PC-3 (cell line): ENCODE measurements at regions not wholly inside any gene's neighbourhood (a gene's known extent, or its start where the extent isn't known, plus 50 kb on each side); places are given as distances from the start of the nearest gene placed in this dataset.
A peak's percentile ranks its signal among the peaks of the same experiment; 100 is the strongest.

ENCODE experiments used
- ATAC-seq: fragments of 200-7000 bp; cut with Tn5 transposase; 2 replicates; pipeline ENCODE4 v1.9.1; 2020; ENCODE audit warnings: mild to moderate bottlenecking, moderate library complexity
- BruUV-seq: library from RNA; stranded (reverse); fragments of 400-500 nt; replicated peaks from 2 replicates; lab custom pipeline; 2021; lab: Mats Ljungman, UMichigan
- CTCF ChIA-PET: fragments of 300-600 bp; sonication (Branson Sonifier 250); formaldehyde crosslinking; loops from one replicate; lab custom pipeline; 2022; ENCODE audit warnings: antibody characterized with exemption; lab: Charles Lee
- POLR2A ChIA-PET: fragments of 300-600 bp; sonication (Branson Sonifier 250); formaldehyde crosslinking; loops from one replicate; lab custom pipeline; 2022; ENCODE audit warnings: antibody characterized with exemption; ENCODE audit not compliant: unreplicated experiment; lab: Charles Lee
- DNase-seq: peaks from one replicate; pipeline ENCODE4 v3.0.0-alpha.2; 2015
- H2AFZ ChIP-seq: fragments of 300-600 bp; sonication (generic); 2 replicates; pipeline ENCODE4 v1.6.0; 2016; ENCODE audit warnings: antibody characterized with exemption, low read length
- H3F3A ChIP-seq: fragments of 300-600 bp; sonication (generic); one replicate; pipeline ENCODE4 v1.6.0; 2017; ENCODE audit warnings: antibody characterized with exemption, low read length, control low read depth, mild to moderate bottlenecking; ENCODE audit not compliant: unreplicated experiment
- H3K27ac ChIP-seq: fragments of 300-600 bp; sonication (generic); 2 replicates; pipeline ENCODE4 v1.5.1; 2016; ENCODE audit warnings: mild to moderate bottlenecking, low read length
- H3K27me3 ChIP-seq: fragments of 300-600 bp; sonication (generic); 2 replicates; pipeline ENCODE4 v1.6.1; 2016; ENCODE audit warnings: low read length, mixed read lengths
- H3K36me3 ChIP-seq: fragments of 300-600 bp; sonication (generic); 2 replicates; pipeline ENCODE4 v1.6.1; 2016; ENCODE audit warnings: low read depth, mixed run types, low read length, mixed read lengths
- H3K4me1 ChIP-seq: fragments of 300-600 bp; sonication (generic); 2 replicates; pipeline ENCODE4 v1.5.1; 2016; ENCODE audit warnings: low read length; ENCODE audit not compliant: insufficient read depth
- H3K4me2 ChIP-seq: fragments of 300-600 bp; sonication (generic); 2 replicates; pipeline ENCODE4 v1.6.0; 2016; ENCODE audit warnings: low read length
- H3K4me3 ChIP-seq: fragments of 300-600 bp; sonication (generic); 2 replicates; pipeline ENCODE4 v1.5.1; 2016; ENCODE audit warnings: mild to moderate bottlenecking, low read length, mixed read lengths
- H3K79me2 ChIP-seq: fragments of 300-600 bp; sonication (generic); 2 replicates; pipeline ENCODE4 v1.6.1; 2017; ENCODE audit warnings: low read length, mixed read lengths
- H3K9ac ChIP-seq: fragments of 300-600 bp; sonication (generic); 2 replicates; pipeline ENCODE4 v1.6.0; 2016; ENCODE audit warnings: mild to moderate bottlenecking, low read length
- H3K9me2 ChIP-seq: fragments of 300-600 bp; sonication (generic); replicated peaks from 2 replicates; pipeline ENCODE4 v1.6.1; 2016; ENCODE audit warnings: mixed run types, low read length, mixed read lengths
- H3K9me3 ChIP-seq: fragments of 300-600 bp; sonication (generic); 2 replicates; pipeline ENCODE4 v1.6.1; 2016; ENCODE audit warnings: low read length, mixed read lengths
- H4K20me1 ChIP-seq: fragments of 300-600 bp; sonication (generic); 2 replicates; pipeline ENCODE4 v1.6.1; 2016; ENCODE audit warnings: low read length, mixed read lengths
- CTCF ChIP-seq: fragments of 300-600 bp; sonication (generic); conservative IDR thresholded peaks from 2 replicates; pipeline ENCODE4 v1.5.1; 2017; ENCODE audit warnings: antibody characterized with exemption, low read depth, mild to moderate bottlenecking, low read length
- EZH2 ChIP-seq: fragments of 300-600 bp; sonication (generic); IDR thresholded peaks from one replicate; pipeline ENCODE4 v1.6.1; 2017; ENCODE audit warnings: antibody characterized with exemption, mild to moderate bottlenecking, low read length; ENCODE audit not compliant: unreplicated experiment
- EZH2phosphoT487 ChIP-seq: fragments of 300-600 bp; sonication (generic); IDR thresholded peaks from 2 replicates; pipeline ENCODE4 v1.6.1; 2018; ENCODE audit warnings: mild to moderate bottlenecking, antibody characterized with exemption, low read length, borderline replicate concordance
- intact Hi-C: fragments of 100-400 bp; cut with micrococcal nuclease; formaldehyde crosslinking; loops from 2 replicates; pipeline ENCODE4 v1.9.0; 2023

GRCh38 chr6:134510142-134510541, 192.2 kb upstream of the SGK1 start:
- ChIA-PET POLR2A (no interaction called here), CTCF (interaction anchor here (0.7 kb wide), 1 partner anchor 193 kb away, joined by 3 read pairs; no protein-coding TSS in a partner anchor)
- Histone ChIP-seq H3K27ac (peak overlapping the region; percentile 83), H2AFZ (no peak overlapping the region), H3K9me2 (no peaks in the 10 kb centered on the region), H4K20me1 (no peaks in the 10 kb centered on the region), H3K4me2 (0 out of 2 replicates have a peak overlapping the region, but pooled peaks have one; percentile 19), H3F3A (no peaks in the 10 kb centered on the region), H3K9me3 (no peaks in the 10 kb centered on the region), H3K9ac (peak overlapping the region; percentile 50; the same call in 1 of the 2 replicates), H3K79me2 (no peaks in the 10 kb centered on the region), H3K27me3 (no peaks in the 10 kb centered on the region), H3K4me1 (peaks cover 36% of the 10 kb centered on the region), H3K4me3 (no peak overlapping the region), H3K36me3 (no peaks in the 10 kb centered on the region)
- BruUV-seq = no TSS peak
- intact Hi-C loops = no loop called here
- TF ChIP-seq CTCF (no peak), EZH2phosphoT487 (no peak), EZH2 (no peak)
- DNase-seq (peak; percentile 63), ATAC-seq (no peak; the same call in 1 of the 2 replicates)

- H4K20me1 ChIP-seq = no peaks in the 10 kb centered on the region
- H3K9me3 ChIP-seq = no peaks in the 10 kb centered on the region
- H3K36me3 ChIP-seq = no peaks in the 10 kb centered on the region
- CTCF ChIA-PET = interaction anchor here (0.6 kb wide), 1 partner anchor 49 kb away, joined by 3 read pairs; no protein-coding TSS in a partner anchor
- H3F3A ChIP-seq = no peaks in the 10 kb centered on the region
- TF ChIP-seq EZH2phosphoT487 (no peak), CTCF (no peak), EZH2 (no peak)
- ATAC-seq (peak; percentile 63), DNase-seq (peak; percentile 47)
- H3K9ac ChIP-seq = peak overlapping the region; percentile 50
- H3K27ac ChIP-seq = peak overlapping the region; percentile 83
- H2AFZ ChIP-seq = peak overlapping the region; percentile 38; the same call in 1 of the 2 replicates
- no peaks in the 10 kb centered on the region for H3K27me3 ChIP-seq
- intact Hi-C loops = loop anchor here (10.0 kb wide), 1 partner anchor 984 kb away; no protein-coding TSS in a partner anchor
- H3K4me2 ChIP-seq = 0 out of 2 replicates have a peak overlapping the region, but pooled peaks have one; percentile 19
- peaks cover 36% of the 10 kb centered on the region for H3K4me1 ChIP-seq
- no peaks in the 10 kb centered on the region for H3K79me2 ChIP-seq
- POLR2A ChIA-PET = interaction anchor here (0.6 kb wide), 1 partner anchor 72 kb away, joined by 3 read pairs; no protein-coding TSS in a partner anchor
- H3K4me3 ChIP-seq = no peak overlapping the region
- no TSS peak for BruUV-seq
- H3K9me2 ChIP-seq = no peaks in the 10 kb centered on the region
Observed at GRCh38 chr6:134508862-134509498, 191.1 kb upstream of the SGK1 start.

- H3K36me3 ChIP-seq = no peaks in the 10 kb centered on the region
- no peak for DNase-seq
- no peaks in the 10 kb centered on the region for H4K20me1 ChIP-seq
- H3K4me2 ChIP-seq = no peak overlapping the region
- no peak overlapping the region for H3K9ac ChIP-seq
- H3K79me2 ChIP-seq = no peaks in the 10 kb centered on the region
- BruUV-seq = no TSS peak
- H3K4me3 ChIP-seq = no peak overlapping the region
- no peak overlapping the region for H3K27ac ChIP-seq
- no peaks in the 10 kb centered on the region for H3K9me3 ChIP-seq
- POLR2A ChIA-PET = no interaction called here
- H3F3A ChIP-seq = no peaks in the 10 kb centered on the region
- ATAC-seq = no peak
- no peak overlapping the region for H2AFZ ChIP-seq
- TF ChIP-seq EZH2phosphoT487 (no peak), CTCF (no peak), EZH2 (no peak)
- no peaks in the 10 kb centered on the region for H3K9me2 ChIP-seq
- H3K4me1 ChIP-seq = peaks cover 21% of the 10 kb centered on the region
- CTCF ChIA-PET = no interaction called here
- no peaks in the 10 kb centered on the region for H3K27me3 ChIP-seq
- intact Hi-C loops = loop anchor here (10.0 kb wide), 1 partner anchor 981 kb away; no protein-coding TSS in a partner anchor
Observed at GRCh38 chr6:134506162-134506561, 188.2 kb upstream of the SGK1 start.
